HG02642 (cell line): ENCODE measurements at regions not wholly inside any gene's neighbourhood (a gene's known extent, or its start where the extent isn't known, plus 50 kb on each side); places are given as distances from the start of the nearest gene placed in this dataset.
A peak's percentile ranks its signal among the peaks of the same experiment; 100 is the strongest.
"Not testable (repeated sequence)": the region's sequence is repeated elsewhere in the genome, so short reads cannot be mapped to it uniquely, and the experiment has no call there.

Experiments used
- ATAC-seq: cut with Tn5 transposase; IDR thresholded peaks from one replicate; pipeline ENCODE4 v1.9.1; 2021; ENCODE audit warnings: mild to moderate bottlenecking; ENCODE audit not compliant: unreplicated experiment, poor library complexity

DNA sequence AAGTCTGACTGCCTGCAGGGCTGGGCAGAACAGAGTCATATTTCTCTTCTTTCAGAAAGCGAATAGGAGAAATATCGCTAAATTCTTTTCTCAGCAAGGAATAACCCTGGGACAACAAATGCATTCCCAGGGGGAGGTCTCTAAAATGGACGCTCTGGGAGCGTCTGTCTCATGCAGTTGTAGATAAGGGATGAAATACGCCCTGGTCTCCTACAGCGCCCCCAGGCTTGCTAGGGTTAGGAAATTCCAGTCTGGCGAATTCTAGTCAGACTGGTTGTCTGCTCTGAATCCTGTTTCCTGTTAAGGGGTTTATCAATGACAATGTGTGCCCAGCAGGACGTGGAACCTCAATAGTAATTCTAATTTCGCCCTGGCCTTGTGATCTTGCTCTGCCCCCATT is 1214.1 kb downstream of the DIAPH3 start:
- no peak for ATAC-seq

DNA sequence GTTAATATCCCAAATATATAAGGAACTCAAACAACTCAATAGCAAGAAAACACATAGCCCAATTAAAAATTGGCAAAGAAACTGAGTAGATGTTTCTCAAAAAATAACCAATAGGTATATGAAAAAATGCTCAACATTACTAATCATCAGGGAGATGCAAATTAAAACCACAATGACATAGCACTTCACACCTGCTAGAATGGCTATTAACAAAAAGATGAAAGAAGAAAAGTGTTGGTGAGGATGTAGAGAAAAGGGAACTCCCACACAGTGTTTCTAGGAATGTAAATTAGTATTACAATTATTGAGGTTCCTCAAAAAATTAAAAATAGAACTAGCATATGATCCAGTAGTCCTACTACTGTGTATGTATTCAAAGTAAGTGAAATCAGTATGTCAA is 1212.8 kb downstream of the DIAPH3 start:
- ATAC-seq: no peak

DNA sequence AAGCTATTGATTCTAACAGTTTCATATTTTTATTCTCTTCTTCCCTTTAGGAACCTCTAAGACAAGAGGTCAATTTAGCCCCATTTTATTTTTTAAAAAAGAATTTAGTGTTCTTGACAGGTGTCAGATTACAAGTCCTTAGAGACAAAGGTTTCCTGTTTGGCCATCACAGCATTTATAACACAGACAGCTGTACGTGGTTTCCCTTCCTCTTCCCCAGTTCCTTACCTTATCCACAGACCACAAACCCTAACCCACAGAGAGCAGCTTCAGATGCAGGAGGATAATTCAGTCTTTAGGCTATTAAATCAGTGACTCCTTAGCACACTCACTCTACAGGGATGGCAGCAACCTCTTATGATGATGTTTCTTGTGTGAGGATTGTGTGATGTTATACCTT is 1210.1 kb downstream of the DIAPH3 start:
- ATAC-seq: peak; percentile 91

DNA sequence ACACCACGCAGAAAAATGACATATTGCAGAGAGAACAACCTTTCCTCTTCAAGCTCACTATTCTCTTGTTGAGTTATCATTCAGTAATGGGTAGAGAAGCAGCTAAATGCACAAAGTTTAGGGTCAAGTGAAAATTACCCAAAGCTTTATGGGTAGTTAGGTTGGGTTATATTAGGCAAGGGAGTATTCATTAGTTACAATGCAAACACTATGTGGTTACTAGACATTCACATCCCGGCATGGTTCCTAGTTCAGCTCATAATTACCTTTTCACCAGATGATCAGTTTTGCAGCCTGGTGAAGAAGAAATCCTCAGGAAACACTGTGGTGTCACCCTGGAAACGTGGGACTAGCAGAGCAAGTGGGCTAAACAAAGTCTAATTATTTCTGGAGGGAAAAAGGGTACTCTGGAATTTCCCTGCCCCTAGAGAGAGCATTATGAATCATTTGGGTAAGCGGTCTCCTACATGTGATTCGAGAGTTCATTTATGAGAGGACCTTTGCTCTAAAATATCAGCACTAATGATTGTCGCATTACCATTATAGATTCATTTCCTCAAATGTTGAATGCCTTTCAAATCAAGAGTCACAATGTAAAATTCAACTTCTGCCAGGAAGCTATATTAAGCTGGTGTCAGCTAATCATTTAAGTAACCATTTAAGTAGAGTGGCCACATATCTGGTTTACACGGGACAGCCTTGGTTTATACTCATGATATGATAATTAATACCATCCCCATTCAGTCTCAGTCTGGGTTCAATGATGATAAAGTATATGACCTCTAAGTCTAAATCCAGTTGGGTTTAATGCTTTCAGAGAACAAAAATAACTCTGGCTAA is 1208.0 kb downstream of the DIAPH3 start:
- peak; percentile 64 for ATAC-seq

DNA sequence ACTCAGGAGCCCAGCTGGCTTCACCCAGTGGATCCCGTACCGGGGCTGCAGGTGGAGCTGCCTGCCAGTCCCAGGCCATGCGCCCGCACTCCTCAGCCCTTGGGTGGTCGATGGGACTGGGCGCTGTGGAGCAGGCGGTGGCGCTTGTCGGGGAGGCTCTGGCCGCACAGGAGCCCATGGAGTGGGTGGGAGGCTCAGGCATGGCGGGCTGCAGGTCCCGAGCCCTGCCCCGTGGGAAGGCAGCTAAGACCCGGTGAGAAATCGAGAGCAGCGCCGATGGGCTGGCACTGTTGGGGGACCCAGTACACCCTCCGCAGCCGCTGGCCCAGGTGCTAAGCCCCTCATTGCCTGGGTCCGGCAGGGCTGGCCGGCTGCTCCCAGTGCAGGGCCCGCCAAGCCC is 1205.6 kb downstream of the DIAPH3 start:
- not testable (repeated sequence) for ATAC-seq

DNA sequence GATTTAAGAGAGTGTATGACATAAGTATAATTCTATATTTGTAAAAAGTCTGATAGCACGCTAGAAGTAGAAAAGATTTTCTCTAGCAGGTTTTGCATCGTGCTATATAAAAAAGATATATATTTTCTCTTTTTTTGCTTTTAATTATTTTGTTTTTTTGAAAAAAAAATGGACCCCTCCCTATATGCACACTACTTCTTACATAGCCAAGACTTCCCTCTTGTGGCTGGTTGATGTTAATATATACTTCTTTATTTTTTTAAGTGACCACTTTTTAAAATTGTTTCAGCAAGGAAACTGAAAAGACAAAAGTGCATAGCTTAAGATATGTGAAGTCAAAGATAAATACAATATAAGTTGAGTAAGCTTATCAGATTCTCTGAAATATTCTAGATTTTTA is 1202.8 kb downstream of the DIAPH3 start:
- ATAC-seq: no peak

DNA sequence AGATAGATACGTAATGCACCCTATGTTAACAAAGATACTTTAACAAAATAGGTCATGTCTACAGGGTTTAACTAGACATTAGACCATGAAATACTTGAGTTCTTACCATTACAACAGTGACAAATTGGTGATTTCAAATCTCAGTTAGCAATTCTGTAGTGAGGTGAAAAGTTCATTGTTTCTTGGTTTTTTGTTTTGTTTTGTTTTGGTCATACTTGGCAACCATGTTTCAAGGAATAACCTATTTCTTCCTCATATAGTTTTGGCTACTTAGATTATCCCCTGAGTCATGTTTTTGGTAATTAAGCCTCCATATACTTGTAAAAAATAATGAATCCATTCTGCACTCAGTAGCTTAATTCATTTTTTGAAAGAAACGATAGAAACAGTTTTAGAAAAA is 1200.4 kb downstream of the DIAPH3 start:
- no peak for ATAC-seq

DNA sequence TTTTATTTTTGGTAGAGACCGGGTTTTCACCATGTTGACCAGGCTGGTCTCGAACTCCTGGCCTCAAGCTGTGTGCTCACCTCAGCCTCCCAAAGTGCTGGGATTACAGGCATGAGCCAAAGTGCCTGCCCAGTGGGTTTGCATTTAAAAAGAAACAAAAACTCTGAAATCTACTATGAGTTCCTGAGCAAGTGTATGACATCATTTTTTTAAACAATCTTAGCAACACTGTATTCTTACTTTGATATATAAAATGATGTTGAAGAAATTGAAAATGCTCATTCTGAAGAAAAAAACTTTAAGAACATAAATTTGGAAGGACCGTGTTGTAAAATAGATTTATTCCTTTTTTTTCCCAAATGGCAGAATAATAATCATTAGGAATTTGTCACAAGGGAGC is 1199.7 kb downstream of the DIAPH3 start:
- ATAC-seq: no peak

DNA sequence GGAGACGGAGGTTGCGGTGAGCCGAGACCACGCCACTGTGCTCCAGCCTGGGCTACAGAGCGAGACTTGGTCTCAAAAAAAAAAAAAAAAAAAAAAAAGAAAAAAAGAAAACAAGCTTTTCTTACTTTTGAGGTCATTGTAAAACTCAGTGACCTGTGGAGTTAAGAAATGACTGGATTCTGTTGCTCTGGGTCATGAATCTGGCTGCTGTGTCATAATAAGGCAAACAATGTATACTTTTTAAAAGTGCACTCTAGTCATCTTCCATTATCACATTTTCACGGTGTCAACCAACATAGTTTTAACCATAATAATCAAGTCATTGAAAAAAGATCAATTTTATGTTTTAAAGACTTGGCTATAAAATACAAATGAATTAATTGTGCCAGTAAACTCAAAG is 1186.6 kb downstream of the DIAPH3 start:
- ATAC-seq: no peak

DNA sequence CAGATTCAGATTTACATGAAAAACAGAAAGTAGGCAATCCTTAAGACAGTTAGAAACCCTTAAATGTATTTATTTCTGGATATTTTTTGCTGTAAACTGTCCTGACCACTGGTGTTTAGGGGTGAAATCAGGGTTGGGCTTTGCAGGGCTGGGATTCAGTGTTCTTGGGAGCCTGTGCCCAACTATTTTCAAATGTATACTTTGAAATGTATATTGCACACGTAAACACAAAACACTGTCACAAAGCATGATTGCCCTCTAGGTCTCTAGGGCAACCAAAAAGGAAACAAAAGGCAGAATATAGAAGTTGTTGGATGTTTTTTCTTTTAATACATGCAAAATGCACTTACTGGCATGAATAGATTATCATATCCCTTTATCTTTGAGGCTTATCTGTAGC is 1185.4 kb downstream of the DIAPH3 start:
- no peak for ATAC-seq

DNA sequence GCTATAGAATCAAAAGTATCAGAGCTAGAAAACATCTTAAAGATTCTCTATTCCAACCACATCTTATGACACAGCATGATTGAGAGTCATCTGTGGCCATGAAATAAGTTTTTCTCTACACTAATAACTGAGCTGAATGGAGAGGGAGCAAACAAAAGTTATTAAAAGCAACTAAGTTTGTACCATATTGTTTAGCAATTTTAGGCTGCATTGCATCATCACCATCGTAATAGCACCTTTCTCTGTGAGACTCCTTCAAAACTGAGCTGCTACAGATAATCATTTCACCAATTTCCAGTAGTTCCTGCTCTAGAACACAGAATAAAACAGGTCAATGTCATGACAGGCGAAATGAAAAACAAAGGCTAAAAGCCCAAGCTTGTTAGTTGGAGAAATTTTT is 1183.9 kb downstream of the DIAPH3 start:
- ATAC-seq: no peak

DNA sequence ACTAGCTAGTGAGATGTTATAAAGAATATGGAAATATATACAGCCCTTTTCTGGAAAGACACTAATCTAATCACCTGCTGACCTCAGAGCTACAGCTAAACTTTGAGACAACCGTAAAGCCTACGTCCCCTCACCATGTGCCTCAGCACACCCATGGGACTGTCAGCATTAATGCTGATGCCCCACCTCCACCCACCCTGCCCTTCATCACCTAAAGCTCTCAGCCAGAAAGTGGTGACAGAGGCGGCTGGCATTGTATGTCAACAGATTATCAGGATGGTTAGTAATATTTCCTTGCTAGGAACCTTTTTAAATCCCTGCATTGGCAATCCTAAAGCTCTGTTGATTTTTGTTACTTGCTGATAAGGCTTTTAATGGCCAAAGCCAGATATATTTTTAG is 1177.9 kb downstream of the DIAPH3 start:
- no peak for ATAC-seq

DNA sequence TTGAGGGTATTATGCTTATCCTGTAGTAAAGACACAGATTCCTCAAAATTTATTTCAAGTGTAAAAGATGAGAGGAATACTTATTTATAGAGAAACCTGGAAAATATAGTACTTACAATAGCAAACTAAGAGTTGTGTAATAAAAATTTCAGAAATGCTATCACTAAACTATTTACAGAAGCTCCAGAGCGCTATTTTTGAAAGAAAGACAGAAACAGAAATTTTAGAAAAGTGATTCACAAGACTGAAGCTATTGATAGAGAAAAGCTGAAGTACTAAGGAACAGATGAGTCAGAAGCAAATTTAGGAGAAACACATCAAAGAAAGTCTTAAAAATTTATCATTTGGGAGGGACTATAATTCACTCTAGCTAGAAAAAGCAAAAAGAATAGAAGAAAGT is 1174.2 kb downstream of the DIAPH3 start:
- ATAC-seq: no peak

DNA sequence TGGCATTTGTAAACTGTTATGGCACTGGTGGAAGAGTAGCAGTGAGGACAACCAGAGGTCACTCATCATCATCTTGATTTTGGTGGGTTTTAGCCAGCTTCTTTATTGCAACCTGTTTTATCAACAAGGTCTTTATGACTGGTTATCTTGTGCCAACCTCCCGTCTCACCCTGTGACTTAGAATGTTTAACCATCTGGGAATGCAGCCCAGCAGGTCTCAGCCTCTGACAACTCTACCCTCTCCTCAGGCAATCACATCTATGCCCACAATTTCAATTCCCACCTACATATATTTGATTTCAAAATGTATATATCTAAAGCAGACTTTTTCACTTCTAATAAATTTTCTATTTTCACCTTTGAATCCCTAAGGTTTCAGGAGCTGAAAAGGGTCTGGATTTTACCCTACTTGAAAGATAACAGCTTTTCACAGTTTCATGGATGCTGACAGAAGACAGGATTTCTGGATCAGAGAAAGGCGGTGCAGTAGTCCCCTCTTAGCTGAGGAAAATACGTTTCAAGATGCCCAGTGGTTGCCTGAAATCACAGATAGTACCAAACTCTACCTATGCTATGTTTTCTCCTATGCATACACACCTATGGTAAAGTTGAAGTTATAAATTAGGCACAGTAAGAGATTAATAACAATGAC is 1171.8 kb downstream of the DIAPH3 start:
- no peak for ATAC-seq

DNA sequence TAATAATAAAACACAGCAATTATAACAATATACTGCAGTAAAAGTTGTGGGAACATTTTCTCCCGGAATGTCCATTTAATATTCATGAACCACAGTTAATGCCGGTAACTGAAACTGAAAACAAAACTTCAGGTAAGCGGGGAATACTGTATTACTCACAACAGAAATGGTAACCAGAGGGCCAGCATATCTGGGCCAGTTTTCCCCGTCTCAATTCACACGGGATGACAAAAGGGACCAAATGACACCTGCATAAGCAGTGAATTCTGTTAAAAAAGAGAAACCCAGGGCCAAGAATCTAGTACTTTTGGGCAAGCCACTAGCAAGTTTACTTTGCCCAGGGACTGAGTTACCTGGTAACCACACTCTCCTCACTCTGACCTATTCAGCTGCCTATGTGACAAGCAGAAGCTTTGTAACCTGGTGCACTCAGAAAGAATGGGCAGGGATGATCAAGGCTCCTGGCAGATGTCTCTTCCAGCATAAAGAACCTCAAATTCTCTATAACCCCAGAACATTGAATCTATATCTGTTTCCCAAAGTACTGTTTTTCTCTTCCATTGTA is 1171.2 kb downstream of the DIAPH3 start:
- no peak for ATAC-seq

DNA sequence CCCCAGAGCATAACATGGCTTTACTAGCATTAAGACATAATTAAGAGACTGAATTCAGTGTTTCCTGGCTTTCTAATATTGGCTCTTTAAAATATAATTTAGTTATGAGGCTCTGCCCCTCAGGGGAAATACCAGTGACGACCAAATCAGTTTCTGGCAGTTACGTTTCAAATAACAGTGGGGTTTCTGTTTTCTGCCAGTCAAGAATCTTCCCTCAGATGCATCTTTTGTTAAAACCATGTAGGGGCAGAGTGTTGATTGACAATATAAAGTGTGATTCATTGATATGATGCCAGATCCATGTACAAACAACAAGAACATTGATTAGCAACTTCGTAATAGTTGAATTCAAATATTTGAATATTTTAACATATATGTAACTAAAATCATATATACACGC is 1169.7 kb downstream of the DIAPH3 start:
- no peak for ATAC-seq

DNA sequence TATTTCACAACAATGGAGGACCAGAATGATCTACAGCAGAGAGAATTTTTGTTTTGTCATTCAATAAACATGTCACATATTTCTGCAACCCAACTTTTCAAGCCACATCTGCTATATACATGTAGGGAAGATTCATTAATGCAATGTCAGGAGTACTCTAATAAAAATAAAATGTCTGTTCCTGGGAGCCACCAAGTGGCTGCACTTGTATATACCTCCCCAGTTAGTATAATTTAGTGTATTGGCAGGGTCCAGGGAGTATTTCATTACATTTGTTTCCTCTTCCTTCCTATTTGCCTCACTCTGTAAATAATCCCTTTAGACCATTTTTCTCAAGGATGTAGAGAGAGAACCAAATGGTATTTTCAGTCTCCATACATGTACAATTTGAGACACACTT is 1169.0 kb downstream of the DIAPH3 start:
- ATAC-seq: no peak

DNA sequence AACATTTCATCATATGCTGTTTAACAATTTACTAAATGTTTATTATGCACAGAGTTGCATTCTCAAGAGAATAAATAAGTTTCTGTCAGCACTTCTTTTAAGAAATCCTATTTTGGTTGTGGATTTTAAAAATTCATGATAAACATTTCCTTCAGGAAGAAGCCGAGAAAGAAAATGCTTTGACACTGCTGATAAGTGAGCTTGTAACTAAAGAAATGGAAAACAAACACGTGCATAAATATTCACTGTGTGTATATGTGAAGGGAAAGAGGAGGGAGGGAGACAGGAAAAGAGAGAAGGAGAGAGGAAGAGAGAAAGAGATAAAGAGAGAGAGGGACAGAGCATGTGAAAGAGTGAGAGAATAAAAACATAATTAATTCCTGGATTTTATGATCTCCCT is 1165.0 kb downstream of the DIAPH3 start:
- ATAC-seq: no peak

DNA sequence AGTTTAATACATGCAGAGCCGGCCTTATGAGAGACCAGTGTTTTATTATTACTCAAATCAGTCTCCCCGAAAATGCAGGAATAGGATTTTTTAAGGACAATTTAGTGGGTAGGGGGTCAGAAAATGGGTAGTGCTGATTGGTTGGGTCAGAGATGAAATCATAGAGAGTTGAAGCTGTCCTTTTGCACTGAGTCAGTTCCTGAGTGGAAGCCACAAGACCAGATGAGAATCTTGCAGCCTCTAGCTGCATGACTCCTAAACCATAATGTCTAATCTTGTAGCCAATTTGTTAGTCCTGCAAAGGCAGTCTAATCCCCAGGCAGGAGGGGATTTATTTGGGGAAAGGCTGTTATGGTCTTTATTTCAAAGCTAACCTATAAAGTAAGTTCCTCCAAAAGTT is 1163.9 kb downstream of the DIAPH3 start:
- ATAC-seq: no peak

DNA sequence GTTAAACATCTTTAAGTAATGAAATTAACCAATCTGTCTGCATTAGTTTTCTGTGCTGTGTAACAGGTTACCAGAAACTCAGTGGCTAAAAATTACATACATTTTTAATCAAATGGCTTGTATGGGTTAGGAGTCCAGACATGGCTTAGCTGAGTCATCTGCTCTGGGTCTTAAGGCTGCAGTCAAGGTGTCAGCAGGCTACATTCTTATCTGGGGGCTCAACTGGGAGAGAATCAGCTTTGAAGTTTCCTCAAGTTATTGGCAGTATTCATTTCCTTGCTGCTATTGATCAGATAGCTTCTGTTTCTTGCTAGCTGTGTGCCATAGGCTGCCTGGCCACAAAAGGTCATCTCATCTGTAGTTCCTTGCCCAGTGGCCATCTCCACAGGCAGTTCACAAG is 1163.0 kb downstream of the DIAPH3 start:
- ATAC-seq: no peak

DNA sequence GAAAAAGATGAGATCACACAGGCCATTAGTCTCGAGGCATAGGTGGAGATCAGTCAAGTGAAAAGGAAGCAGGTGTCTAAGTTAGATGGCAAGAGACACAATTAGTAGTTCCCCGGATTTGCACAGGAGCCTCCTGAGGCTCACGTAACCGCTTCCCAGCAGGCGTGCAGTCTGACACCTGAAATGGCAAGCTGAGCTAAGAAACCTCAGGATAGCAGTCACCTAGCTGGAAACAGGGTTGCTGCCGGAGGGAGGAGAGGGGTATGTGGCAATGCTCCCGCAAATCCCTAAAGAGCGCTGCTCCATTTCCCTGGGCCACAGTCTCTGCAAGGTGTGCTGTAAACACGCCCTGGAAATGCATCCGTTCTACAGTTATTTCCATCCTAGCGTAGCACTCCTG is 1151.0 kb downstream of the DIAPH3 start:
- ATAC-seq: no peak

DNA sequence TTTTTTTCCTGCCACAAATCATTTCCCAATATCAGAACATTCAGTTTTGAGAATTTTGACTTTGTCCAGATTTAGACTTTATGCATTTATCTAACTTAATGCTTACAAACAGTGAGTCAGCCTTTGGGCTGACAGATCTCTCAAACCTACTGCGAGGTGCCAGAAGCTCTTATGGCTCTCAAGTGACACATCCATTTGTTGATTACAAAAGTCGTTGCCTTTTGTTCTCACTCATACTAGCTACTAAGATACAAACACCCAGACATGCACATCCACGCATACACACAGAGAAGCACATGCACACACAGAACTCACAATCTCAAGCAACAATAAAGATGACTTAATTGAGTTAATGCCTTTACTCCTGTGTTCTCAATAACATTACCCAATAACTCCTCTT is 1147.5 kb downstream of the DIAPH3 start:
- no peak for ATAC-seq
